GM12872 (cell line): ENCODE measurements at regions not wholly inside any gene's neighbourhood (a gene's known extent, or its start where the extent isn't known, plus 50 kb on each side); places are given as distances from the start of the nearest gene placed in this dataset.

ENCODE experiments used
- CTCF ChIP-seq: IDR thresholded peaks from 3 replicates; pipeline ENCODE4 v1.5.1; 2011; ENCODE audit warnings: low read depth, mild to moderate bottlenecking, low read length, moderate library complexity; ENCODE audit not compliant: insufficient read depth

DNA sequence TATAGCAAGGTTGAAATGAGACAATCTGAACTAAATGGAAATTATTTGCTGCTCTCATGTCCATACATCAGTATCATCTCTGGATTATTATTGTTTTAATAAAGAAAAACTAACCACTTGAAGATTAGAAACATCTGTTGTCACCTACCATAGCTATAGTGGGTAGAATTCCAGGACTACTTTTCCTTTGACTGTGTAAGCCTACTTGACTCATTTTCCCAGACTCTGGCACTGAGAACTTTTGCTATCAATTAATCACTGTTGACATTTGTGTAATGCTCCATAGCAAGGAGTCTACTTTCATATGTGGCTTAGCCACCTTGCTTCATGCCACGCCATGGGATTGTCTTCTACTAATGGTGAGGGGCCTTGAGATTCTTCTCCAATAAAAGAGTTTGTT, 59.9 kb upstream of the ARRDC3 start:
- TF ChIP-seq CTCF, result no peak

- TF ChIP-seq CTCF, result no peak
These were observed 58.0 kb upstream of the ARRDC3 start for GRCh38 chr5:91441082-91441481.

DNA sequence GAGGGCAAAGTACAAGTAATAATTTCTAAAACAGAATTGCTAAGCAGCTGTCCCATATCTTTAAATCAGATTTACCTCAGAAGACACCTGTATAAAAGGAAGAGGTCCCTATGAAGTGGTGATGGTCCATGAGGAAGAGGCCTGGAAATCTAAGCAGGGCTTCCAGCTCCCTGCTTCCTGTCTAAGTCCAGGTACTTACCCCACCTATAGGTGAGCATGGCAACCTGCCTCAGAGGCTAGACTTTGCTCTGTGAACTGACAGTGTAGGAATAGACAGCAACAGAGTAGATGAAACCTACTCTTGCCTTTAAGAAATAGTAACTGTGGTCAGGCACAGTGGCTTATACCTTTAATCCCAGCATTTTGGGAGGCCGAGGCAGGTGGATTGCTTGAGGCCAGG, 55.8 kb upstream of the ARRDC3 start:
- TF ChIP-seq CTCF, result no peak

- TF ChIP-seq CTCF, result no peak
These were observed 53.1 kb upstream of the ARRDC3 start for GRCh38 chr5:91436241-91436640.

- no peak for TF ChIP-seq CTCF
These were observed 51.2 kb upstream of the ARRDC3 start for GRCh38 chr5:91434348-91434747.

GRCh38 chr5:91433861-91434260, 50.7 kb upstream of the ARRDC3 start:
- TF ChIP-seq CTCF, result no peak
